Heart left ventricle (tissue), 16 donors: ENCODE measurements at regions not wholly inside any gene's neighbourhood (a gene's known extent, or its start where the extent isn't known, plus 50 kb on each side); places are given as distances from the start of the nearest gene placed in this dataset.

Experiments used
- ATAC-seq, 4 donors: fragments of 200-7000 bp; cut with Tn5 transposase; one replicate each; pipeline ENCODE4 v1.9.1; 2020 to 2022; ENCODE audit warnings: moderate library complexity in 4 of 4, mild to moderate bottlenecking in 3 of 4, moderate number of reproducible peaks in 1 of 4
- DNase-seq, 5 donors: peaks; one replicate each; pipeline ENCODE4 v3.0.0-alpha.2; 2020
- H3K27ac ChIP-seq, 12 donors: fragments of 200-600 bp; sonication (generic) in 4 of 12; one replicate each; pipeline versions ENCODE4 v1.5.0 to v1.8.0; 2016 to 2022; ENCODE audit warnings: mild to moderate bottlenecking in 2 of 12
- H3K27me3 ChIP-seq, 9 donors: fragments of 200-600 bp; sonication (generic) in 2 of 9; one replicate each; pipeline versions ENCODE4 v1.5.1 to v1.8.0; 2016 to 2022; ENCODE audit warnings: mild to moderate bottlenecking in 3 of 9
- H3K36me3 ChIP-seq, 9 donors: fragments of 200-600 bp; sonication (generic) in 2 of 9; one replicate each; pipeline versions ENCODE4 v1.5.0 to v1.8.0; 2018 to 2022; ENCODE audit warnings: mild to moderate bottlenecking in 2 of 9
- H3K4me1 ChIP-seq, 12 donors: fragments of 200-600 bp; sonication (generic) in 4 of 12; one replicate each; pipeline versions ENCODE4 v1.5.0 to v1.8.0; 2016 to 2022; ENCODE audit warnings: mild to moderate bottlenecking in 3 of 12
- H3K4me3 ChIP-seq, 12 donors: fragments of 200-600 bp; sonication (generic) in 4 of 12; one replicate each; pipeline versions ENCODE4 v1.5.0 to v1.8.0; 2017 to 2022; ENCODE audit warnings: mild to moderate bottlenecking in 9 of 12, moderate library complexity in 4 of 12
- H3K9me3 ChIP-seq, 12 donors: fragments of 200-600 bp; sonication (generic) in 4 of 12; one replicate each; pipeline versions ENCODE4 v1.5.0 to v1.8.0; 2016 to 2022; ENCODE audit warnings: mild to moderate bottlenecking in 1 of 12
- CTCF ChIP-seq, 12 donors: fragments of 200-600 bp; sonication (generic) in 4 of 12; IDR thresholded peaks; one replicate each; pipeline versions ENCODE4 v1.5.0 to v1.8.0; 2018 to 2022; ENCODE audit warnings: antibody characterized with exemption in 12 of 12, mild to moderate bottlenecking in 5 of 12
- POLR2A ChIP-seq, 2 donors: fragments of 450-650 bp; IDR thresholded peaks; one replicate each; pipeline ENCODE4 v1.6.1; 2017; ENCODE audit warnings: antibody characterized with exemption in 2 of 2, mild to moderate bottlenecking in 2 of 2, moderate library complexity in 2 of 2
- WGBS, 4 donors: extraction: QIAGEN DNeasy Blood & Tissue Kit in 2 of 4; methylation state at CpG; one replicate each; pipeline versions ENCODE4 v1.1.5 to v1.1.7; 2013 to 2018; 5-methylcytosine and 5-hydroxymethylcytosine counted together
- intact Hi-C, 10 donors: fragments of 100-400 bp; cut with DNase I; formaldehyde crosslinking; loops; one replicate each; pipeline versions ENCODE4 v1.11.1 to v1.14.2; 2022
- donor health status: ischemic (EF 13 %, LVEDD 7.1; RV severe dilation, severe dysfunction).
- donor health status: healthy with polysubstance abuse.
- donor health status: DM: no; HTN: yes; CAD: no.
- donor health status: DM: no; HTN: no; CAD: no.
- donor health status: ischemic (EF 25% LVEDD 6.9; RV normal size, moderate dysfunction).
- donor health status: ischemic (EF 25% LVEDD 5.7; RV mildly dilated, moderate dysfunction).
- donor health status: healthy.
- donor health status: DM: yes; HTN: yes; CAD: no.
- donor health status: ischemic (EF 35%, LVEDD 5.7; RV mildly dilated, moderate dysfunction).
- donor health status: nonischemic (EF 11% LVEDD 7.7; RV severe dilation, severe dysfunction).
- donor health status: DM: yes; HTN: yes; CAD: no.
- donor health status: PGD.
- donor health status: ischemic (EF 29% LVEDD 5.4; RV normal size, mild dysfunction).
- donor health status: nonischemic (EF 23%, LVEDD 6.1; RV moderate dilation, normal function).

GRCh38 chr6:19637010-19637409 lies 200.2 kb upstream of the ID4 start:
- intact Hi-C loops: no loop called here
- ATAC-seq (no peak), DNase-seq (no peak)
- H3K4me3 ChIP-seq: no peak overlapping the region
- no peaks in the 10 kb centered on the region for H3K36me3 ChIP-seq
- H3K27me3 ChIP-seq: no peaks in the 10 kb centered on the region
- no peaks in the 10 kb centered on the region for H3K4me1 ChIP-seq
- no peak for TF ChIP-seq POLR2A (IDR thresholded peaks at IDR 0.05)
- TF ChIP-seq CTCF (IDR thresholded peaks at IDR 0.05): no peak
- WGBS, 4 donors: 84 to 94% (median 91%) methylated on average over 1 of the region's 1 CpG
- peaks cover 0 to 7% (median 0%) of the 10 kb centered on the region in 12 donors for H3K9me3 ChIP-seq
- no peak overlapping the region for H3K27ac ChIP-seq

- Histone ChIP-seq H3K36me3 (no peaks in the 10 kb centered on the region), H3K4me1 (no peaks in the 10 kb centered on the region), H3K27me3 (no peaks in the 10 kb centered on the region), H3K9me3 (peaks cover 0 to 7% (median 0%) of the 10 kb centered on the region in 12 donors), H3K4me3 (no peak overlapping the region), H3K27ac (no peak overlapping the region)
- intact Hi-C loops: no loop called here
- no peak for TF ChIP-seq POLR2A (IDR thresholded peaks at IDR 0.05)
- TF ChIP-seq CTCF (IDR thresholded peaks at IDR 0.05): no peak
- WGBS, 4 donors: 91 to 95% (median 93%) methylated on average over 4 to 9 of the region's 9 CpGs
- ATAC-seq: no peak
- DNase-seq: no peak
Measured at GRCh38 chr6:19638931-19639330, 198.2 kb upstream of the ID4 start.

DNA sequence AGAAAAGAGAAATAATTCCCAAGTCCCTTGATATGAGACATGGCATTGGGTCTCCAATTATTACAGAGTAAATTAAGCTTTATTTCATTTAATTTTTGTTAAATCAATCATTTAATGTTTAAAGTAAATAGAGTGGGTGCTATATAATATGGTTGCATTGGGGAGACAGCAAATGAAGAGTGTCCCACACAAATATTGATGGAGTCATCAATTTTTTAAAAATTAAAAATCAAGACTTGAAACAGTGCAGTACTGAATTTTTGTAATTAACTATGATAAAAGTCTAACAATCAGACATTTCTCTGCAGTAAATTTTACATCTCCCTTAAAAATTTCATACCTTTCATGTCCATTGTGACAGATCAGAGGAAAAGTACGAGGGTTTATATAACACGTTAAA lies 193.9 kb upstream of the ID4 start:
- no peaks in the 10 kb centered on the region for H3K4me1 ChIP-seq
- no peaks in the 10 kb centered on the region for H3K36me3 ChIP-seq
- no peak for TF ChIP-seq POLR2A (IDR thresholded peaks at IDR 0.05)
- no peak for TF ChIP-seq CTCF (IDR thresholded peaks at IDR 0.05)
- no peak overlapping the region for H3K4me3 ChIP-seq
- H3K27ac ChIP-seq: no peak overlapping the region
- DNase-seq (no peak), ATAC-seq (no peak)
- no peaks in the 10 kb centered on the region for H3K27me3 ChIP-seq
- intact Hi-C loops: no loop called here
- WGBS, 4 donors: 89 to 95% (median 92%) methylated on average over 2 of the region's 2 CpGs
- H3K9me3 ChIP-seq: peaks cover 0 to 7% (median 0%) of the 10 kb centered on the region in 12 donors

DNA sequence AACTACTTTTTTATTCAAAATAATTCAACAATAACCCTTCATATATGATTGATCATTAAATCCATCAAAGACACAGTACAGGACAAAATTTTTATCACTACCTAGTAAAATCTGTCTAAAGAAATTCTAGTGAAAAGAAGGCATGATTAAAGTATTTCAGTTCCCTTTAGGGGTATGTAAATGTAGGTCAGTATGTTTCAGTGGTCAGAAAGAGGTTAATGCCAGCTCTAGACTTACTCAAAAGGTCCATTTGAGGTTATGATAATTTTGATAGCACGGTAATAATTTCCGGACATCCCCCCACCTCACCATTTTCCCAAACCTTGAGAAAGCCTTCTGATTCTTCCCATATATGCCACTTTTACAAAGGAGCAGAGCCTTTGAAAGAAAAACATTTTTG lies 193.5 kb upstream of the ID4 start:
- Histone ChIP-seq H3K27me3 (no peaks in the 10 kb centered on the region), H3K4me1 (no peaks in the 10 kb centered on the region), H3K4me3 (no peak overlapping the region), H3K9me3 (peaks cover 0 to 3% (median 0%) of the 10 kb centered on the region in 12 donors), H3K36me3 (no peaks in the 10 kb centered on the region), H3K27ac (no peak overlapping the region)
- TF ChIP-seq POLR2A (IDR thresholded peaks at IDR 0.05): no peak
- TF ChIP-seq CTCF (IDR thresholded peaks at IDR 0.05): no peak
- WGBS, 4 donors: 63 to 86% (median 74%) methylated on average over 2 of the region's 2 CpGs
- intact Hi-C loops: no loop called here
- ATAC-seq: no peak
- no peak for DNase-seq
